GM18511 (cell line): ENCODE measurements at regions not wholly inside any gene's neighbourhood (a gene's known extent, or its start where the extent isn't known, plus 50 kb on each side); places are given as distances from the start of the nearest gene placed in this dataset.
"Not testable (repeated sequence)": the region's sequence is repeated elsewhere in the genome, so short reads cannot be mapped to it uniquely, and the experiment has no call there.

Experiments
- ATAC-seq: cut with Tn5 transposase; IDR thresholded peaks from one replicate; pipeline ENCODE4 v1.9.1; 2021; ENCODE audit warnings: mild to moderate bottlenecking, moderate library complexity; ENCODE audit not compliant: unreplicated experiment

DNA sequence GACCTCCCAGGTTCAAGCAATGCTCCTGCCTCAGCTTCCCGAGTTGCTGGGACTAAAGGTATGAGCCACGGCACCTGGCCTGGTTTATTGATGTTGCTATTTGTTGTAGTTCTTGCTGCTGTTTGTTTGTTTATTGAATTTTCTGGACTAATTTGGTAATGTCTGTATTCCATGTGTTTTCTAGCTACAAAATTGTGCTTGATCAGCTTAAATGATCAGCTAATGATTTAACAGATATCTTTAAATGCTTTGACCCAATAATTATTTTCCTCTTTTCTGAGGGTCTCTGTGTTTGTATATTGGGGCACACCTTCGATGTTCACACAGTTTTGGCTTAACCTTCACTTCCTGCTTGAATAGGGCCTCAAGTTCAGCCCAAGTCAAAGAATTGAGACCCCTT is 488.1 kb upstream of the HTR2C start:
- no peak for ATAC-seq

DNA sequence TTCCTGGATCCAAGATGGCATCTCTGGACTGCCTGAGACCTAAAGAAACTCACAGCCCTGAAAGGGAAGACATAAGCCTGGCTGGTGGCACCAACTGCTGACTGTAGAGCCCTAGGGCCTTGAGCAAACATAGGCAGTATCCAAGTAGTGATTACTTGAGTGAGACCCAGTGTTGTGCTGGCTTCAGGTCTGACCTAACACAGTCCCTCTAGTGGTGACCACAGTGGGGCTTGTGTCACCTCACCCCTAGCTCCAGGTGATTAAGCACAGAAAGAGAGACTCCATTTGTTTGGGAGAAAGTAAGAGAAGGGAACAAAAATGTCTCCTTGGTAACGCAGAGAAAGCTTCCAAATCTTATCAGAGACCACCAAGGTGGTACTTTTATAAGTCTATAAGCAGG is 496.3 kb upstream of the HTR2C start:
- ATAC-seq: no peak

DNA sequence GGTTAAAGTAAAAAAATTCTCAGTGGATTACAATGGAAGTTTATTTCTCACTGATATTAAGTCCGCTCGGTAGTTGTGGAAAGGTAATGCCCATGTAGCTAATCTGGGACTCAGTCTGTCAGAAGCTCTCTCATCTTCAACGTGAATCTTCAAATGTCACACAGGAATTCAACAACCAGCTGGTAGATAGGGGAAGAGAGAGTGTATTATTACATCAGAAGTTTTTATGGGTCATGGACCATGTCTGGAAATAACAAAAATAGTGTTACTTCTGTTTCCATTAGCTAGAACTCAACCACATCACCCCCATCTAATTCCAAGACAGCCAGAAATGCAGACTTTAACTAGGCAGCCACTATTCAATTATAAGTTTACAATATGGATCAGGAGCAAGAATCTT is 506.1 kb upstream of the HTR2C start:
- ATAC-seq: no peak

DNA sequence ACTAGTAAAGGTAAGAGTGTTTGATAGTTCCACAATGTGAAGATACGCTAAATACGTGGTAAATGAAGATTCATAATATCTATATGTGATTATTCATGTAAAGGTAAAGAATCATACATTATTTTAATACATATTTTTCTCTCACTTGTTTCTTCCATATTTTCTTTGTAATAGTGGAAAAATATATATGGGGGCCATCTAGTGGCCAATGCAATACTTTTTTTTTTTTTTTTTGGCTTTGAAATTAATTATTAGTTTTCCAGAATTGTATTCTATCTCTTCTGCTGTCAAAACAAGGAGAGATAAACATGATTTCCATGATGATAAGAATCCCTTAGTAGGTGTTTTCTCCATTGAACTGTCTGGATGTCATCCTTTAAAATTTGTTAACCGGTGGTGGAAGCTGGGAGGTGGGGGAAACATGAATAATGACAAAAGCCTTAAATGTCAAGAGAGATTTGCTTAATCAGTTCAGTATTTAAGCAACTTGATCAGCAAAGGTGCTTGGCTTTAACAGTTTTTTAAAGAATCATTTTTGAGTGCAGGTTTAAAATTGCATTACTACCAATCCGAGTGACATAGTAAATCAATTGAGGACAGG is 508.7 kb upstream of the HTR2C start:
- no peak for ATAC-seq

DNA sequence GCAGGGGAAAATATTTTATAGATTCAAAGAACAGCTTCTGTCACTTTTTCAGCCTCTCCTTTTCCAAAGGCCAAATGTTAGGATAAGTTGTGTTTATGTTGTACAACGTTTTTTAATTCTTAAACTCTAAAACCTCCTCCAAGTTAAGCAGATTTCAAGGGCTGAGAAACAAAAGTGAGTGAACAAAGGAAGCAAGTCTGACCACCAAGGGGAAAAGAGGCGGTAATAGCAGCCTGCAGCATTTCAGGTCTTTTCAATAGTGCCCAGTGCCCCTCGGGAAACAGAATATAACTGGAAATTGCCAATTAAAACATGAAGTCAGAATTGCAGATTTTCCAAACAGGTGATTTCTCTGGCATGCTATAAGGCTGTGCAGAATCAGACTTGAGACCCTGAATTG is 510.0 kb upstream of the HTR2C start:
- ATAC-seq: no peak

DNA sequence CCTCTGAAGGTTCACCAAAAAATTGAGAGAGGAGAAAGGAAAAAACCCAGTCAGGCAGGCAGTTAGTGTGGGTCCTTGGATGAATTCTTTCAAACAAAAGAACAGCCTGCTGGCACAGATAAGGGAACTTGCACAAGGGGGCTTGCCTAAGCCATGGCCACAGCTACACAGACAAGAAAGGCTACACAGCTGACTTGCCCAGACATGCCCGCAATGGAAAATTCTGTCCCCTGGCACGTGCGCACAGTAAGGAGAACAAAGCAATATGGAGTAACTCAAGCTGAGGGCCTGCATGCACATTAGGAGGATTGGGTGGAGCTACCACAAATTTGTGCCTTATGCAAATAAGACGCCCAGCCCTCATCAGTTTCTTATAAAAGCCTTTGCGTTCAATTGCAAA is 512.5 kb upstream of the HTR2C start:
- no peak for ATAC-seq

DNA sequence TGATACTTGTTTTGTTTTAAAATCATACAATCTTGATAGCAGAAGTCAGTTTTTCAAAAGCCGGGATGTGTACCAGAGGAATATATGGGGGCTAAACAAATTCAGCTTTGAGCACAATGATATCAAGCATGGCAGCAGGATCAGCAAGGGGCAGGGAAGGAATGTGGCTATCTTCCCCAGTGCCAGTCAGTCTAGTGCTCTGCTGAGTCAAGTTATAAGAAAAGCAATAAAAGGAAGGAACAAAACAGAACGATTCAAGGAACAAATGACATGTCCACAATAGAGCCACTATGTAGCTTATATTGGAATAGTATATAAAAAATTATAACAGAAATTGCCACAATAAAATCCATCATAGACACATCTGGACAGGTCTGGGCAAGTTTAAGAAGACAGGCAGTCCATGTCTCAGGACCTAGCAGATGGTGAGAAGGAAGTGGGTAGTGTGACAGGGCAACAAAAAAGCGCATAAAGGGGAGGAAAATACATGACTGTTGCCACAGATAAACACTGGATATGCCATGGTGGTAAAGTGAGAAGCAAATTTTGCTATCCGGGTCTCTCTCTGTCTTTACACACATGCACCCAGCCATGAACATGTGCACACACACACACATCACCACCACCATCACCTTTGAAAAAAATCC is 518.2 kb upstream of the HTR2C start:
- ATAC-seq: no peak

DNA sequence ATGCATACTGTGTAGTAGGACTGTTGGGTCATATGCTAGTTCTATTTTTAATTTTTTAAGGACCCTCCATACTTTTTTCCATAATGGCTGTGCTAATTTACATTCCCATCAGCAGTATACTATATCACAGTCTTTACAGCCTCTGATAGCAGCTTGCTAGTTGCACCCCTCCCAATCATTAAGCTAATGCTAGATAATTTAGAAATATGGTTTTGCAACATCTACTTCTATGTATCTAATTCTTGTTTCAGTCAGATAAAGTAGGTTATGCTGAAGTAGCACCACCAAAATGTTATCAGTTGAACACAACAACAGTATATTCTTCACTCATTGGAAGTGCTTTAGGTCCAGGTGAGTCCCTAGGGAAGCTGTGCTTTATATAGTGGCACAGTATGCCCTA is 522.7 kb upstream of the HTR2C start:
- no peak for ATAC-seq

DNA sequence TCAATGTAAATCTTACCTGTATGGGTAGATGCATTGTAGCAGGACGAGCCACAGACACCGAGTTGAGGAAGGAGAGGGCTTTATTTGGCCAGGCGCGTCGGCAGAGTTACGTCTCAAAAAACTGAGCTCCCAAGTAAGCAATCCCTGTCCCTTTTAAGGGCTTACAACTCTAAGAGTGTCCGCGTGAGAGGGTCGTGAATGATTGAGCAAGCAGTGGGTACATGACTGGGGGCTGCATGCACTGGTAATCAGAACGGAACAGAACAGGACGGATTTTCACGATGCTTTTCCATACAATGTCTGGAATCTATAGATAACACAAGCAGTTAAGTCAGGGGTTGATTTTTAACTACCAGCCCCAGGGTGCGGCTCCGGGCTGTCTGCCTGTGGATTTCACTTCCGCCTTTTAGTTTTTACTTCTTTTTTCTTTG is 524.9 kb upstream of the HTR2C start:
- no peak for ATAC-seq

DNA sequence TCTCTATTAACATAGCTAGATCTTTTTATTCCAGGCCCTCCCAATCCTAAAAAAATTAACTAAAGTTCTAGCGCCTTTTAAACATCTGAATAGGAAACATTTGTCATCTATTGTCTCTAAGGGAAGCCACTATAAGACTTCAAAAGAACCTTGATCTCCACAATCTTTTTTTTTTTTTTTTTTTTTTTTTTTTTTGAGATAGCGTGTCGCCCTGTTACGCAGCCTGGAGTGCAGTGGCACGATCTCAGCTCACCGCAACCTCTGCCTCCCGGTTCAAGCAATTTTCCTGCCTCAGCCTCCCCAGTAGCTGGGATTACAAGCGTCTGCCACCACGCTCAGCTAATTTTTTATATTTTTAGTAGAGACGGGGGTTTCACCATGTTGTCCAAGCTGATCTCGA is 526.5 kb upstream of the HTR2C start:
- not testable (repeated sequence) for ATAC-seq

DNA sequence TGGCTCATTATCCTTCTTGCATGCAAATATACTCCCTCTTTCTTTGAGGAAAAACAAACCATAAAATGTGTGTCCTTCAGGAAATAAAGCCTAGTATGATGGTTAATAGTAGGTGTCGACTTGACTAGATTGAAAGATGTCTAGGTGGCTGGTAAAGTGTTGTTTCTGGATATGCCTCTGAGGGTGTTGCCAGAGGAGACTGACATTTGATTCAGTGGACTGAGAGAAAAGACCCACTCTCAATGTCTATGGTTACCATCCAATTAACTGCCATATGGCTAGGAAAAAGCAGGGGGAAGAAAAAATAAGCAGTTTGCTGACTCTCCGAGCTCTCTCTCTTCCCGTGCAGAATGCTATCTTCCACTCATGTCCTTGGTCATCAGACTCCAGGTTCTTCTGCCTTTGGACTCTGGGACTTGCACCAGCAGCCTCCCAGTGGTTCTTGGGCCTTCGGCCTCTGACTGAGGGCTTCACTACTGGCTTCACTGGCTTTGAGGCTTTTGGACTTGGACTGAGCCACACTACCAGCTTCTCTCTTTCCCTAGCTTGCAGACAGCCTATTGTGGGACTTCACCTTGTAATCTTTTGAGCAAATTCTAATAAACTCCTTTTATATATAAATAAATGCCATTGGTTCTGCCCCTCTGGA is 532.1 kb upstream of the HTR2C start:
- no peak for ATAC-seq

DNA sequence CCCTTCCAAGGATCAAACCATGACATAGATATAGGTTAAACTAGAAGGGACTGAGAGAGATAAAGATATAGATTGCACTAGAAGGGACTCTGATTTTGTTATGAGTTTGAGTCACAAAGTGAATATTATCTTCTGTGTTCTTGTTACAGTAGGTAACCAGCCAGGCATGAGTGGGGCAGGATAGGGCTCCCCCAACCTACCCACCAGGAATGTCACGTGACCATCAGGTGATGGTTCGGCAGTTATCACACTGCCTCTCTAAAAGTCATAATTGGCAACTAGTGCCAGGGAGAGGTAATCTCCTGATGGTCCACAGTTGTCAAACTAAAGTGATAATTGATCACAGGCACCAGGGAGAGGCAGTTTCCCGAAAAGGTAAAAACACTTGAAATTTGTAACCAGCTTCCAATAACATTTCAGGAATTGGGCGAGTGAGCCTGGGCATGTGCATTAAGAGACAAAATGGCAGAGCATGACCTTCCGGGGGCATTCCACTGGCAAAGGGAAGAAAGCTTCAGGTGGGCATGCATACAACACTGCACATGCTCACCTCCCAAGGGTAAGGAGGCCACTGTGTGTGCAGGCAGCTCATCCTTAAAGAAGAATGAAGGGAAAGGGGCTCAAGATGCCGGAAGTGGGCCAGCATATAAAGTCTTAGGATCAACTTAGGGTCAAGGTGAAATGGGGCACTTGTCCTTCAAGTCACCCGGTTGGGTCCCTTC is 533.6 kb upstream of the HTR2C start:
- no peak for ATAC-seq

DNA sequence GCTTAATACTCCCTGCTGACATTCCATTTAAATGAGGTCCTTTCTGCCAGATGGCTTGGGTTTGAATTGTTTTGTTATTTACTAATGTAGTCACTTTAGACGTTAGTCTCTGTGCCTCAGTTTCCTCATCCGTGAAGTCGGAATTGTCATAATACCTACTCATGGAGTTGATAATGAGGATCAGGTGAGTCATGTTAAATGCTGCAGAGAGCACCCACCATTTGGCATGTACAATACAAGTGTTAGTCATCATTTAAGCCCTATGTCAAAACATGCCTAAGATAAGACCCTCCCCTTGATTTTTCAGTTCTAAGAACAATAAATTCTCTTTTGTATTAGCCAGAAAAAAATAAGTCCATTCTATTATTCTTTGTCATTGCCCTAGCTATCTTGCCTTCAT is 534.8 kb upstream of the HTR2C start:
- ATAC-seq: no peak

DNA sequence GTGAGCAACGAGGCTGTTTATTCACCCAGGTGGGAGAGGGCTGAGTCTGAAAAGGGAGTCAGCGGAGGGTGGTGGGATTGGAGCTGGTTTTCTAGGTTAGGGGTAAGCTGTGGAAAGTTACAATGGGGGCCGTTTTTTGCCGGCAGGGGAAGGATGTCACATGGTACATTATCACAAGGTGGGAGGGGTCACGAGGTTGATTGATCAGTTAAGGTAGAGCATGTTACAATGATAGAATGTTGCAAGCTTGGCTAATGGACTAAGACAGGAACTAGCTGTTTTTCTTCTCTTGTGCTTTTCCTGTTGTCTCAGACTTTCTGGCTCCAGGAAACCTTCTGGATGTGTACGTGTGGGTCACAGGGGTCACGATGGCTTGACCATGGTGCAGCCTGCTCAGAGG is 536.3 kb upstream of the HTR2C start:
- ATAC-seq: no peak

DNA sequence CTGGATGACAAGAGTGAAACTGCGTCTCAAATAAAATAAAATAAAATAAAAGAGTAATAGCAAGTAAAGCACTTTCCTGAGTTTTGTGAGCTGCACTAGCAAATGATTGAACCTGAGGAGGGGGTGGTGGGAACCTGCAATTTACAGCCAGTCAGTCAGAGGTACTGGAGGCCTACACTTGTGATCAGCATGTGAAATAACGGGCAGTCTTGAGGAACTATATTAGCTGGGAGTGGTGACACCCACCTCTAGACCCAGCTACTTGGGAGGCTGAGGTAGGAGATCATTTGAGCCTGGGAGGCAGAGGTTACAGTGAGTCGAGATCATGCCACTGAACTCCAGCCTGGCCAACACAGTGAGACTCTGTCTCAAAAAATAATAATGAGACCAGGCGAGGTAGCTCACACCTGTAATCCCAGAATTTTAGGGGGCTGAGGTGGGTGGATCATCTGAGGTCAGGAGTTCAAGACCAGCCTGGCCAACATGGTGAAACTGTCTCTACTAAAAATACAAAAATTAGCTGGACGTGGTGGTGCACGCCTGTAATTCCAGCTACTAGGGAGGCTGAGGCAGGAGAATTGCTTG is 537.1 kb upstream of the HTR2C start:
- ATAC-seq: no peak

DNA sequence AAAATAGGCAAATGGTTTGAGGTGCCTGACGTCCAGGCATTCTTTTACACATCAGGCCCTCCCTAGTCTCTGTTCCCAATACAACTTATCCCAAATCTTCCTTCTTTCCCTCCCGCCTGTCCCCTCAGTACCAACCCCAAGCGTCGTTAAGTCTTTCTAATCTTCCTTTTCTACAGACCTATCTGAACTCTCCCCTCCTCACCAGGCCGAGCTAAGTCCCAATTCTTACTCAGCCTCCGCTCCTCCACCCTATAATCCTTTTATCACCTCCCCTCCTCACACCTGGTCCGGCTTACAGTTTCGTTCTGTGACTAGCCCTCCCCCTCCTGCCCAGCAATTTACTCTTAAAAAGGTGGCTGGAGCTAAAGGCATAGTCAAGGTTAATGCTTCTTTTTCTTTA is 542.4 kb upstream of the HTR2C start:
- ATAC-seq: not testable (repeated sequence)

DNA sequence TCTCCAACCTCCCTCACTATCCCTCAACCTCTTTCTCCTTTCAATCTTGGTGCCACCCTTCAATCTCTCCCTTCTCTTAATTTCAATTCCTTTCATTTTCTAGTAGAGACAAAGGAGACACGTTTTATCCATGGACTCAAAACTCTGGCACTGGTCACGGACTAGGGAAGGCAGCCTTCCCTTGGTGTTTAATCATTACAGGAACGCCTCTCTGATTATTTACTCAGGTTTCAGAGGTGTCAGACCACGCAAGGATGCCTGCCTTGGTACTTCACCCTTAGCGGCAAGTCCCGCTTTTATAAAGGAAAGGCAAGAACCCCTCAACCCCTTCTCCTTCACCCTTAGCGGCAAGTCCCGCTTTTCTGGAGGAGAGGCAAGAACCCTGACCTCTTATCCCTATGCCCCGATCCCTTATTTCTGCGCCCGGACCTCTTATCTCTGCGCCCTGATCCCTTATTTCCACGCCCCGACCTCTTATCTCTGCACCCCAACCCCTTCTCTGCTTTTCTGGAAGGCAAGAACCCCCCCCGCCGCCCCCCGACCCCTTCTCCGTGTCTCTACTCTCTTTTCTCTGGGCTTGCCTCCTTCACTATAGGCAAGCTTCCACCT is 543.1 kb upstream of the HTR2C start:
- ATAC-seq: not testable (repeated sequence)

DNA sequence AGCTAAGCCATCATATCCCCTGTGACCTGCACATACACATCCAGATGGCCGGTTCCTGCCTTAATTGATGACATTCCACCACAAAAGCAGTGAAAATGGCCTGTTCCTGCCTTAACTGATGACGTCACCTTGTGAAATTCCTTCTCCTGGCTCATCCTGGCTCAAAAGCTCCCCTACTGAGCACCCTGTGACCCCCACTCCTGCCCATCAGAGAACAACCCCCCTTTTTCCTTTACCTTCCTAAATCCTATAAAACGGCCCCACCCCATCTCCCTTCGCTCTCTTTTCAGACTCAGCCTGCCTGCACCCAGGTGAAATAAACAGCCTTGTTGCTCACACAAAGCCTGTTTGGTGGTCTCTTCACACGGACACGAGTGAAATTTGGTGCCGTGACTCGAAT is 543.8 kb upstream of the HTR2C start:
- not testable (repeated sequence) for ATAC-seq

DNA sequence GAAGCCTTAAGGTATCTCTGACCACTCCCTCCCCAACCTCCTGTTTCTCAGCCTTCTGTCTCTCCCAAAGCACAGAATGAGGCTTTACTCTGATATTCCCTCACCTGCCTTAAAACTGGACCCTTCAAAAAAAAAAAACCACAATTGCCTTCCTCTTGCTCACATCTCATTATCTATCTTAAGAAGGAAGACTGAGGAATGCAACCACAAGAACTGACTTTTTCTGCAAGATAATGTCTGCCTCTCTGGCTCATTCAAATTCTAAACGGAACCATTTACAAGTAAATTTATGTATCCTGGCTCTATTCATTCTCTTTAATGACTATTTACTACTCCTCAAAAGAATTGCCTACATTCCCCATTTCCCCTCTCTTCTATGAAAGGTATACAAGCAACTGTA is 545.5 kb upstream of the HTR2C start:
- ATAC-seq: no peak

DNA sequence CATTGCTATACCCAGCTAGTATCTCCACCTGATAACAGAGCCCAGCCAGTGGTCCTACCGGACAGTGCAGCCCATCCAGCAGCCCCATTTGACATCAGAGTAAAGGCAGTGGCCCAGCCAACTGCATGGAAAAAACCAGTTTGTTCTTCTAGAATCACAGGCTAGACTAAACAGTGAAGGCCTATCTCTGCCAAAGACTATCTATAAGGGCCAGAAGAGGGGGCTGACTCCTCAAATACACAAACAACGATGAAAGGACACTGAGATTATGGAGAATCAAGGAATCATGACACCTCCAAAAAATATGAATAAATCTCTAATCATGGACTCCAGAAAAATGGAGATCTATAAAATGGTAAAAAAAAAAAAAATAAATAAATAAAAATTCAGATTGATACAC is 546.4 kb upstream of the HTR2C start:
- no peak for ATAC-seq
